ENCODE measurements at regions not wholly inside any gene's neighbourhood (a gene's known extent, or its start where the extent isn't known, plus 50 kb on each side); places are given as distances from the start of the nearest gene placed in this dataset. TPM values are rescaled to one million over a fixed set of nuclear protein-coding genes. Genes with fewer than 3 reads are reported as not detected.

DNA sequence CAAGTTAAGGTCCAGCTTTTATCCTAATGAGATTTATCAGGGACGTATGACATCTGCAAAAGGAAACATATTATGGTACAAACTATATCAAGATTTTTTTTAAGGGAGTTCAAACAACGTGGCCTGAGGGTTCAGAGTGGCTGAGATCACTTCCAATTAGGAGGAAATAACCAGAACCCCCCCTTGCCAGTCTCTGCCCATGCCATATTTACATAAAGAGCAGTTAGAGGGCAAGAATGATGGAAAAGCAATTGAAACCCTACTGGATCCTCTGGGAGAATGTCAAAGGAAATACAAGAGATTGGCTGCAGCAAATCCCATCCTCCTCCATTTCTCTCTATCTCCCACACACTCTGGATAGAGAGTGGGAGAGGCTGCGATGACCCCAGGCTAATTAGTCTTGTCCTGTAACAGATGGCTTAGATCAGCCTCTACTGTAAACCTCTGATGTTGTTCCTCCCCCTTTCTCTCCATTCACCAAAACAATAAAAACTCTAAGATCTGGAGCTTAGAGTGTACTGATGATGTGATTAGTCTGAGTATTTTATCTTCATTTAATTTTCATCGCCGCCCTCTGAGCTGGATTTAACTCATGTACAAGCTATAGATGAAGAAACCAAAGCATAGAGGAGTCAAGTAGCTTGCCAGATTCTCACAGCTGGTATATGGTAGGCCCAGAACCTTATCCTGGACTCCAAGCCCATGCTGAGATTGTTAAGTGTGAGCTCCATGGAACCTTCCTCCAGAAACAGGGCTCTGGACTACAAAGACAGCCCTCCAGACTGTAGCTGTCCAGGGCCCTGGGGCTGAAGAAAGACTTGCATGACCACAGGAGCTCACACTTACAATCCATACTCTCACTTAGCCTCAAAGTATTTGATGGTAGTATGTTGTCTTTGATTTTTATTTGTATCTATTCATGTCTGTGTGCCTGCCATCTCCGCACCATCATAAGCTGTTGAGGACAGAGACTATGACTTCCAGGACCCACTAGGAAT, 54.1 kb upstream of the GNG2 start:
- ATAC-seq (ENCODE audit: insufficient read depth, low FRiP score), result no peak
- H3K4me3 ChIP-seq, result no peak overlapping the region
- no peaks in the 10 kb centered on the region for H3K36me3 ChIP-seq (ENCODE audit: control insufficient read depth in 4 of 4, insufficient read depth in 4 of 4, low read length in 4 of 4)
- H3K27me3 ChIP-seq (ENCODE audit: control insufficient read depth in 3 of 3, insufficient read depth in 3 of 3, low read length in 2 of 3), result no peaks in the 10 kb centered on the region
- H3K9ac ChIP-seq (ENCODE audit: insufficient read depth in 1 of 2, low read length in 2 of 2), result no peak overlapping the region
- H3K9me3 ChIP-seq (ENCODE audit: control insufficient read depth in 4 of 4, insufficient read depth in 3 of 4, low read length in 3 of 4), result peaks cover 0 to 5% (median 0%) of the 10 kb centered on the region in 4 donors
- TF ChIP-seq CTCF (IDR thresholded peaks at IDR 0.05; ENCODE audit: control extremely low read depth, extremely low read depth), result no peak
- peak; percentile 22 to 72 (median 59) for DNase-seq
- WGBS, 2 donors, result 71 to 87% methylated on average over 6 of the region's 6 CpGs
- no peak overlapping the region for H3K27ac ChIP-seq (ENCODE audit: low read depth in 1 of 2, low read length in 1 of 2)
- peaks cover 0 to 3% (median 0%) of the 10 kb centered on the region in 5 donors for H3K4me1 ChIP-seq (ENCODE audit: control insufficient read depth in 5 of 5, insufficient read depth in 5 of 5, low read length in 5 of 5)

GRCh38 chr14:51807356-51807755, 53.1 kb upstream of the GNG2 start:
- DNase-seq (peak in 1 of 3 donors; percentile 22), ATAC-seq (ENCODE audit: insufficient read depth, low FRiP score) (no peak)
- Histone ChIP-seq H3K9me3 (ENCODE audit: control insufficient read depth in 4 of 4, insufficient read depth in 3 of 4, low read length in 3 of 4) (peaks cover 0 to 5% (median 0%) of the 10 kb centered on the region in 4 donors), H3K9ac (ENCODE audit: insufficient read depth in 1 of 2, low read length in 2 of 2) (no peak overlapping the region), H3K36me3 (ENCODE audit: control insufficient read depth in 4 of 4, insufficient read depth in 4 of 4, low read length in 4 of 4) (no peaks in the 10 kb centered on the region), H3K4me3 (no peak overlapping the region), H3K27ac (ENCODE audit: low read depth in 1 of 2, low read length in 1 of 2) (no peak overlapping the region), H3K4me1 (ENCODE audit: control insufficient read depth in 5 of 5, insufficient read depth in 5 of 5, low read length in 5 of 5) (peaks cover 0 to 3% (median 0%) of the 10 kb centered on the region in 5 donors), H3K27me3 (ENCODE audit: control insufficient read depth in 3 of 3, insufficient read depth in 3 of 3, low read length in 2 of 3) (no peaks in the 10 kb centered on the region)
- WGBS, 2 donors, result 75 to 86% methylated on average over 6 of the region's 6 CpGs
- no peak for TF ChIP-seq CTCF (IDR thresholded peaks at IDR 0.05; ENCODE audit: control extremely low read depth, extremely low read depth)

Small RNAs in the stretch of these regions (small RNA-seq; reads per million reads assigned to genes)
- not detected for gene AL079307.3 (ENCODE audit: low replicate concordance)
